ENCODE measurements at regions not wholly inside any gene's neighbourhood (a gene's known extent, or its start where the extent isn't known, plus 50 kb on each side); places are given as distances from the start of the nearest gene placed in this dataset.

- TF ChIP-seq, protein P1, sequence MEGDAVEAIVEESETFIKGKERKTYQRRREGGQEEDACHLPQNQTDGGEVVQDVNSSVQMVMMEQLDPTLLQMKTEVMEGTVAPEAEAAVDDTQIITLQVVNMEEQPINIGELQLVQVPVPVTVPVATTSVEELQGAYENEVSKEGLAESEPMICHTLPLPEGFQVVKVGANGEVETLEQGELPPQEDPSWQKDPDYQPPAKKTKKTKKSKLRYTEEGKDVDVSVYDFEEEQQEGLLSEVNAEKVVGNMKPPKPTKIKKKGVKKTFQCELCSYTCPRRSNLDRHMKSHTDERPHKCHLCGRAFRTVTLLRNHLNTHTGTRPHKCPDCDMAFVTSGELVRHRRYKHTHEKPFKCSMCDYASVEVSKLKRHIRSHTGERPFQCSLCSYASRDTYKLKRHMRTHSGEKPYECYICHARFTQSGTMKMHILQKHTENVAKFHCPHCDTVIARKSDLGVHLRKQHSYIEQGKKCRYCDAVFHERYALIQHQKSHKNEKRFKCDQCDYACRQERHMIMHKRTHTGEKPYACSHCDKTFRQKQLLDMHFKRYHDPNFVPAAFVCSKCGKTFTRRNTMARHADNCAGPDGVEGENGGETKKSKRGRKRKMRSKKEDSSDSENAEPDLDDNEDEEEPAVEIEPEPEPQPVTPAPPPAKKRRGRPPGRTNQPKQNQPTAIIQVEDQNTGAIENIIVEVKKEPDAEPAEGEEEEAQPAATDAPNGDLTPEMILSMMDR (IDR thresholded peaks at IDR 0.05): no peak
- TF ChIP-seq NFE2L1 (CRISPR knock-in tag; IDR thresholded peaks at IDR 0.05) (no peak), NR2C2 (CRISPR knock-in tag; IDR thresholded peaks at IDR 0.05) (no peak), FOXJ3 (CRISPR knock-in tag; IDR thresholded peaks at IDR 0.05; ENCODE audit: borderline replicate concordance) (no peak), USF2 (CRISPR knock-in tag; IDR thresholded peaks at IDR 0.05) (no peak), TP53 (CRISPR knock-in tag; IDR thresholded peaks at IDR 0.05) (no peak), ZNF532 (CRISPR knock-in tag; IDR thresholded peaks at IDR 0.05; ENCODE audit: borderline replicate concordance) (no peak), MXD4 (CRISPR knock-in tag; IDR thresholded peaks at IDR 0.05; ENCODE audit: borderline replicate concordance) (no peak), RELA (CRISPR knock-in tag; IDR thresholded peaks at IDR 0.05; ENCODE audit: borderline replicate concordance) (no peak), SP1 (CRISPR knock-in tag; conservative IDR thresholded peaks at IDR 0.05) (no peak)
- TF ChIP-seq, protein P2, sequence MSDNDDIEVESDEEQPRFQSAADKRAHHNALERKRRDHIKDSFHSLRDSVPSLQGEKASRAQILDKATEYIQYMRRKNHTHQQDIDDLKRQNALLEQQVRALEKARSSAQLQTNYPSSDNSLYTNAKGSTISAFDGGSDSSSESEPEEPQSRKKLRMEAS (CRISPR knock-in tag; IDR thresholded peaks at IDR 0.05): no peak
Observed at GRCh38 chr2:104975851-104976250, 62.0 kb upstream of the MRPS9 start.

All from WTC11 (cell line).